ENCODE measurements at regions not wholly inside any gene's neighbourhood (a gene's known extent, or its start where the extent isn't known, plus 50 kb on each side); places are given as distances from the start of the nearest gene placed in this dataset.

DNA sequence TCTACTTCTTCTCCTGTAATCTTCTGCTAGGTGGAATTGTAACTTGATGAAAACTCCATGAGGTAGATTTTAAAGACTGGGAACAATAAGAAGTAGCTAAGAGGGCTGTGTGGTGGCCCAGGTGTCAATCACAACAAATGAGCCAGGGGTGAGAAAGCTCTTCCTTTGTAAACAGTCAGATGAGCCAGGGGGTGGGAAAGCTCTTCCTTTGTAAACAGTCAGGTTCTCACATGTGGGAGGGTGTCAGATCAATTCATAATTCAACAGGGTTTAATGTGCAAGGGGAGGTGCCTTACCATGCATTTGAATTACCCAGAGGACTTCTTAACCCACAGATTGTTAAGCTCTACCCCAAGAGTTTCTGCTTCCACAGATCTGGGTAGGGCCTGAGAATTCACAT is 312.4 kb upstream of the AUTS2 start:
- TF ChIP-seq EZH2 (IDR thresholded peaks at IDR 0.05; ENCODE audit: low read depth, unreplicated experiment), result no peak
- no peak for TF ChIP-seq CTCF (conservative IDR thresholded peaks at IDR 0.05; ENCODE audit: low read depth in 2 of 2)
- TF ChIP-seq, protein P1, sequence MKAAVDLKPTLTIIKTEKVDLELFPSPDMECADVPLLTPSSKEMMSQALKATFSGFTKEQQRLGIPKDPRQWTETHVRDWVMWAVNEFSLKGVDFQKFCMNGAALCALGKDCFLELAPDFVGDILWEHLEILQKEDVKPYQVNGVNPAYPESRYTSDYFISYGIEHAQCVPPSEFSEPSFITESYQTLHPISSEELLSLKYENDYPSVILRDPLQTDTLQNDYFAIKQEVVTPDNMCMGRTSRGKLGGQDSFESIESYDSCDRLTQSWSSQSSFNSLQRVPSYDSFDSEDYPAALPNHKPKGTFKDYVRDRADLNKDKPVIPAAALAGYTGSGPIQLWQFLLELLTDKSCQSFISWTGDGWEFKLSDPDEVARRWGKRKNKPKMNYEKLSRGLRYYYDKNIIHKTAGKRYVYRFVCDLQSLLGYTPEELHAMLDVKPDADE (IDR thresholded peaks at IDR 0.05), result no peak
- TF ChIP-seq EZH2phosphoT487 (IDR thresholded peaks at IDR 0.05; ENCODE audit: unreplicated experiment), result no peak
- TF ChIP-seq, protein P2, sequence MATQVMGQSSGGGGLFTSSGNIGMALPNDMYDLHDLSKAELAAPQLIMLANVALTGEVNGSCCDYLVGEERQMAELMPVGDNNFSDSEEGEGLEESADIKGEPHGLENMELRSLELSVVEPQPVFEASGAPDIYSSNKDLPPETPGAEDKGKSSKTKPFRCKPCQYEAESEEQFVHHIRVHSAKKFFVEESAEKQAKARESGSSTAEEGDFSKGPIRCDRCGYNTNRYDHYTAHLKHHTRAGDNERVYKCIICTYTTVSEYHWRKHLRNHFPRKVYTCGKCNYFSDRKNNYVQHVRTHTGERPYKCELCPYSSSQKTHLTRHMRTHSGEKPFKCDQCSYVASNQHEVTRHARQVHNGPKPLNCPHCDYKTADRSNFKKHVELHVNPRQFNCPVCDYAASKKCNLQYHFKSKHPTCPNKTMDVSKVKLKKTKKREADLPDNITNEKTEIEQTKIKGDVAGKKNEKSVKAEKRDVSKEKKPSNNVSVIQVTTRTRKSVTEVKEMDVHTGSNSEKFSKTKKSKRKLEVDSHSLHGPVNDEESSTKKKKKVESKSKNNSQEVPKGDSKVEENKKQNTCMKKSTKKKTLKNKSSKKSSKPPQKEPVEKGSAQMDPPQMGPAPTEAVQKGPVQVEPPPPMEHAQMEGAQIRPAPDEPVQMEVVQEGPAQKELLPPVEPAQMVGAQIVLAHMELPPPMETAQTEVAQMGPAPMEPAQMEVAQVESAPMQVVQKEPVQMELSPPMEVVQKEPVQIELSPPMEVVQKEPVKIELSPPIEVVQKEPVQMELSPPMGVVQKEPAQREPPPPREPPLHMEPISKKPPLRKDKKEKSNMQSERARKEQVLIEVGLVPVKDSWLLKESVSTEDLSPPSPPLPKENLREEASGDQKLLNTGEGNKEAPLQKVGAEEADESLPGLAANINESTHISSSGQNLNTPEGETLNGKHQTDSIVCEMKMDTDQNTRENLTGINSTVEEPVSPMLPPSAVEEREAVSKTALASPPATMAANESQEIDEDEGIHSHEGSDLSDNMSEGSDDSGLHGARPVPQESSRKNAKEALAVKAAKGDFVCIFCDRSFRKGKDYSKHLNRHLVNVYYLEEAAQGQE (IDR thresholded peaks at IDR 0.05; ENCODE audit: unreplicated experiment), result no peak
- TF ChIP-seq ZNF331 (CRISPR knock-in tag; IDR thresholded peaks at IDR 0.05; ENCODE audit: low read depth), result no peak
- no peak for TF ChIP-seq ZNF114 (CRISPR knock-in tag; IDR thresholded peaks at IDR 0.05)
- TF ChIP-seq CREB1 (CRISPR knock-in tag; IDR thresholded peaks at IDR 0.05; ENCODE audit: low read depth), result no peak
- no peak for TF ChIP-seq POLR2AphosphoS5 (IDR thresholded peaks at IDR 0.05; ENCODE audit: low read depth)
- no peak for TF ChIP-seq JUNB (IDR thresholded peaks at IDR 0.05; ENCODE audit: unreplicated experiment)
- TF ChIP-seq, protein P3, sequence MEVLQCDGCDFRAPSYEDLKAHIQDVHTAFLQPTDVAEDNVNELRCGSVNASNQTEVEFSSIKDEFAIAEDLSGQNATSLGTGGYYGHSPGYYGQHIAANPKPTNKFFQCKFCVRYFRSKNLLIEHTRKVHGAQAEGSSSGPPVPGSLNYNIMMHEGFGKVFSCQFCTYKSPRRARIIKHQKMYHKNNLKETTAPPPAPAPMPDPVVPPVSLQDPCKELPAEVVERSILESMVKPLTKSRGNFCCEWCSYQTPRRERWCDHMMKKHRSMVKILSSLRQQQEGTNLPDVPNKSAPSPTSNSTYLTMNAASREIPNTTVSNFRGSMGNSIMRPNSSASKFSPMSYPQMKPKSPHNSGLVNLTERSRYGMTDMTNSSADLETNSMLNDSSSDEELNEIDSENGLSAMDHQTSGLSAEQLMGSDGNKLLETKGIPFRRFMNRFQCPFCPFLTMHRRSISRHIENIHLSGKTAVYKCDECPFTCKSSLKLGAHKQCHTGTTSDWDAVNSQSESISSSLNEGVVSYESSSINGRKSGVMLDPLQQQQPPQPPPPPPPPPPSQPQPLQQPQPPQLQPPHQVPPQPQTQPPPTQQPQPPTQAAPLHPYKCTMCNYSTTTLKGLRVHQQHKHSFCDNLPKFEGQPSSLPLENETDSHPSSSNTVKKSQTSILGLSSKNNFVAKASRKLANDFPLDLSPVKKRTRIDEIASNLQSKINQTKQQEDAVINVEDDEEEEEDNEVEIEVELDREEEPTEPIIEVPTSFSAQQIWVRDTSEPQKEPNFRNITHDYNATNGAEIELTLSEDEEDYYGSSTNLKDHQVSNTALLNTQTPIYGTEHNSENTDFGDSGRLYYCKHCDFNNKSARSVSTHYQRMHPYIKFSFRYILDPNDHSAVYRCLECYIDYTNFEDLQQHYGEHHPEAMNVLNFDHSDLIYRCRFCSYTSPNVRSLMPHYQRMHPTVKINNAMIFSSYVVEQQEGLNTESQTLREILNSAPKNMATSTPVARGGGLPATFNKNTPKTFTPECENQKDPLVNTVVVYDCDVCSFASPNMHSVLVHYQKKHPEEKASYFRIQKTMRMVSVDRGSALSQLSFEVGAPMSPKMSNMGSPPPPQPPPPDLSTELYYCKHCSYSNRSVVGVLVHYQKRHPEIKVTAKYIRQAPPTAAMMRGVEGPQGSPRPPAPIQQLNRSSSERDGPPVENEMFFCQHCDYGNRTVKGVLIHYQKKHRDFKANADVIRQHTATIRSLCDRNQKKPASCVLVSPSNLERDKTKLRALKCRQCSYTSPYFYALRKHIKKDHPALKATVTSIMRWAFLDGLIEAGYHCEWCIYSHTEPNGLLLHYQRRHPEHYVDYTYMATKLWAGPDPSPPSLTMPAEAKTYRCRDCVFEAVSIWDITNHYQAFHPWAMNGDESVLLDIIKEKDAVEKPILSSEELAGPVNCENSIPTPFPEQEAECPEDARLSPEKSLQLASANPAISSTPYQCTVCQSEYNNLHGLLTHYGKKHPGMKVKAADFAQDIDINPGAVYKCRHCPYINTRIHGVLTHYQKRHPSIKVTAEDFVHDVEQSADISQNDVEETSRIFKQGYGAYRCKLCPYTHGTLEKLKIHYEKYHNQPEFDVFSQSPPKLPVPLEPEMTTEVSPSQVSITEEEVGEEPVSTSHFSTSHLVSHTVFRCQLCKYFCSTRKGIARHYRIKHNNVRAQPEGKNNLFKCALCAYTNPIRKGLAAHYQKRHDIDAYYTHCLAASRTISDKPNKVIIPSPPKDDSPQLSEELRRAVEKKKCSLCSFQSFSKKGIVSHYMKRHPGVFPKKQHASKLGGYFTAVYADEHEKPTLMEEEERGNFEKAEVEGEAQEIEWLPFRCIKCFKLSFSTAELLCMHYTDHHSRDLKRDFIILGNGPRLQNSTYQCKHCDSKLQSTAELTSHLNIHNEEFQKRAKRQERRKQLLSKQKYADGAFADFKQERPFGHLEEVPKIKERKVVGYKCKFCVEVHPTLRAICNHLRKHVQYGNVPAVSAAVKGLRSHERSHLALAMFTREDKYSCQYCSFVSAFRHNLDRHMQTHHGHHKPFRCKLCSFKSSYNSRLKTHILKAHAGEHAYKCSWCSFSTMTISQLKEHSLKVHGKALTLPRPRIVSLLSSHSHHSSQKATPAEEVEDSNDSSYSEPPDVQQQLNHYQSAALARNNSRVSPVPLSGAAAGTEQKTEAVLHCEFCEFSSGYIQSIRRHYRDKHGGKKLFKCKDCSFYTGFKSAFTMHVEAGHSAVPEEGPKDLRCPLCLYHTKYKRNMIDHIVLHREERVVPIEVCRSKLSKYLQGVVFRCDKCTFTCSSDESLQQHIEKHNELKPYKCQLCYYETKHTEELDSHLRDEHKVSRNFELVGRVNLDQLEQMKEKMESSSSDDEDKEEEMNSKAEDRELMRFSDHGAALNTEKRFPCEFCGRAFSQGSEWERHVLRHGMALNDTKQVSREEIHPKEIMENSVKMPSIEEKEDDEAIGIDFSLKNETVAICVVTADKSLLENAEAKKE (CRISPR knock-in tag; IDR thresholded peaks at IDR 0.05), result no peak
